HCT116 (cell line): ENCODE measurements at regions not wholly inside any gene's neighbourhood (a gene's known extent, or its start where the extent isn't known, plus 50 kb on each side); places are given as distances from the start of the nearest gene placed in this dataset.

Experiments used
- ATAC-seq: fragments of 200-7000 bp; cut with Tn5 transposase; 2 replicates; pipeline ENCODE4 v1.9.1; 2020; ENCODE audit warnings: mild to moderate bottlenecking, moderate library complexity
- BruUV-seq: library from RNA; stranded (reverse); fragments of 400-500 nt; replicated peaks from 2 replicates; lab custom pipeline; 2021; lab: Mats Ljungman, UMichigan
- CTCF ChIA-PET: fragments of 300-600 bp; sonication (Branson Sonifier 250); formaldehyde crosslinking; loops from one replicate; lab custom pipeline; 2021; ENCODE audit warnings: antibody characterized with exemption; lab: Charles Lee
- POLR2A ChIA-PET: fragments of 300-600, 350-600 bp; sonication (Branson Sonifier 250); formaldehyde crosslinking; loops from one replicate; lab custom pipeline; 2021; ENCODE audit warnings: antibody characterized with exemption; lab: Charles Lee
- RAD21 ChIA-PET, 2 experiments: fragments of 300-600 bp; sonication (Branson Sonifier 250); formaldehyde crosslinking; loops; one replicate each; lab custom pipeline; 2023; ENCODE audit warnings: low total read pairs in 2 of 2; ENCODE audit not compliant: uncharacterized antibody in 2 of 2, unreplicated experiment in 2 of 2, low non-redundant PET in 1 of 2; lab: Charles Lee
- DNase-seq: peaks from one replicate; pipeline ENCODE4 v3.0.0-alpha.2; 2010; ENCODE audit warnings: low read depth, low spot score
- H2AFZ ChIP-seq: fragments of 200-600 bp; shearing (Covaris generic), sonication (generic); 2 replicates; pipeline ENCODE4 v1.6.1; 2017; ENCODE audit warnings: low read depth, mixed run types, mixed read lengths, antibody characterized with exemption, low read length; ENCODE audit not compliant: poor library complexity, severe bottlenecking
- H3K27ac ChIP-seq: 2 replicates; pipeline ENCODE4 v1.5.1; 2012; ENCODE audit warnings: low read depth, low read length
- H3K27me3 ChIP-seq: fragments of 200-600 bp; sonication (generic); 2 replicates; pipeline ENCODE4 v1.6.1; 2016; ENCODE audit warnings: mixed run types, low read length, mixed read lengths; ENCODE audit not compliant: insufficient read depth
- H3K36me3 ChIP-seq, 2 experiments: fragments of 200-500 bp in 1 of 2; fragments of 200-600 bp in 1 of 2; sonication (Bioruptor generic) in 1 of 2; sonication (generic) in 1 of 2; 2 replicates each; pipeline versions ENCODE4 v1.5.1 to v1.6.1; 2014 to 2016; ENCODE audit warnings: low read length in 2 of 2, inconsistent platforms in 1 of 2, mixed read lengths in 1 of 2, mixed run types in 1 of 2; ENCODE audit not compliant: insufficient read depth in 2 of 2, control insufficient read depth in 1 of 2
- H3K4me1 ChIP-seq, 2 experiments: fragments of 200-600 bp in 1 of 2; sonication (generic) in 1 of 2; 2 replicates each; pipeline versions ENCODE4 v1.5.1 to v1.6.1; 2012 to 2017; ENCODE audit warnings: low read length in 2 of 2, inconsistent platforms in 1 of 2, mild to moderate bottlenecking in 1 of 2, mixed read lengths in 1 of 2, mixed run types in 1 of 2, moderate library complexity in 1 of 2; ENCODE audit not compliant: insufficient read depth in 2 of 2, control insufficient read depth in 1 of 2
- H3K4me2 ChIP-seq: fragments of 200-600 bp; sonication (generic); 2 replicates; pipeline ENCODE4 v1.6.1; 2017; ENCODE audit warnings: mixed run types, low read length, mixed read lengths
- H3K4me3 ChIP-seq, 2 experiments: fragments of 200-600 bp in 1 of 2; sonication (generic) in 1 of 2; replicated peaks in 1 of 2; 2 replicates each; pipeline ENCODE4 v1.5.1; 2011 to 2016; ENCODE audit warnings: low read length in 2 of 2, control low read depth in 1 of 2, low read depth in 1 of 2, mild to moderate bottlenecking in 1 of 2, mixed read lengths in 1 of 2, mixed run types in 1 of 2
- H3K79me2 ChIP-seq: fragments of 200-600 bp; sonication (generic); 2 replicates; pipeline ENCODE4 v1.6.1; 2017; ENCODE audit warnings: mild to moderate bottlenecking, mixed run types, low read length, moderate library complexity, mixed read lengths; ENCODE audit not compliant: insufficient read depth
- H3K9ac ChIP-seq: fragments of 200-600 bp; sonication (generic); 2 replicates; pipeline ENCODE4 v1.6.1; 2016; ENCODE audit warnings: low read length, mixed read lengths
- H3K9me2 ChIP-seq: fragments of 200-600 bp; sonication (generic), shearing (Covaris generic); 2 replicates; pipeline ENCODE4 v1.6.1; 2017; ENCODE audit warnings: mixed run types, mild to moderate bottlenecking, moderate library complexity; ENCODE audit not compliant: insufficient read depth
- H3K9me3 ChIP-seq, 2 experiments: fragments of 200-500 bp in 1 of 2; fragments of 200-600 bp in 1 of 2; sonication (Bioruptor generic) in 1 of 2; sonication (generic) in 1 of 2; 2 replicates each; pipeline ENCODE4 v1.6.1; 2014 to 2017; ENCODE audit warnings: low read length in 2 of 2, mixed read lengths in 2 of 2, inconsistent platforms in 1 of 2, low read depth in 1 of 2, mild to moderate bottlenecking in 1 of 2, mixed run types in 1 of 2, moderate library complexity in 1 of 2; ENCODE audit not compliant: control insufficient read depth in 1 of 2, insufficient read depth in 1 of 2
- H4K20me1 ChIP-seq: fragments of 200-600 bp; sonication (generic), shearing (Covaris generic); 2 replicates; pipeline ENCODE4 v1.6.1; 2017; ENCODE audit warnings: mixed run types, mild to moderate bottlenecking, moderate library complexity; ENCODE audit not compliant: insufficient read depth
- CBX3 ChIP-seq: IDR thresholded peaks from 2 replicates; pipeline ENCODE4 v1.6.1; 2012; ENCODE audit warnings: low read depth
- CTCF ChIP-seq, 3 experiments: fragments of 200-600 bp in 1 of 3; sonication (generic) in 1 of 3; IDR thresholded peaks in 2 of 3; conservative IDR thresholded peaks in 1 of 3; 2 replicates each; pipeline ENCODE4 v1.5.1; 2012 to 2017; ENCODE audit warnings: low read depth in 2 of 3, low read length in 2 of 3, antibody characterized with exemption in 1 of 3, borderline replicate concordance in 1 of 3, control low read depth in 1 of 3, mild to moderate bottlenecking in 1 of 3, mixed read lengths in 1 of 3, mixed run types in 1 of 3, moderate library complexity in 1 of 3; ENCODE audit not compliant: insufficient read depth in 1 of 3
- ELF1 ChIP-seq: IDR thresholded peaks from 2 replicates; pipeline ENCODE4 v1.6.1; 2012; ENCODE audit warnings: low read depth, borderline replicate concordance
- EZH2phosphoT487 ChIP-seq: fragments of 200-600 bp; IDR thresholded peaks from 2 replicates; pipeline ENCODE4 v1.6.1; 2018; ENCODE audit warnings: antibody characterized with exemption, borderline replicate concordance
- POLR2AphosphoS5 ChIP-seq: IDR thresholded peaks from 2 replicates; pipeline ENCODE4 v1.6.1; 2011; ENCODE audit warnings: mild to moderate bottlenecking, low read depth, low read length, moderate library complexity
- RAD21 ChIP-seq: IDR thresholded peaks from 2 replicates; pipeline ENCODE4 v1.6.1; 2012; ENCODE audit warnings: low read depth, mild to moderate bottlenecking
- SP1 ChIP-seq: IDR thresholded peaks from 2 replicates; pipeline ENCODE4 v1.6.1; 2012; ENCODE audit warnings: low read depth
- SRF ChIP-seq: IDR thresholded peaks from 2 replicates; pipeline ENCODE4 v1.6.1; 2012; ENCODE audit warnings: low read depth
- ZBTB33 ChIP-seq: IDR thresholded peaks from 2 replicates; pipeline ENCODE4 v1.6.1; 2011; ENCODE audit warnings: mild to moderate bottlenecking, low read length, moderate library complexity; ENCODE audit not compliant: insufficient replicate concordance; ENCODE audit errors: extremely low read depth
- ZFX ChIP-seq: fragments of 450-650 bp; IDR thresholded peaks from 2 replicates; pipeline ENCODE4 v1.6.1; 2017
- intact Hi-C: fragments of 100-400 bp; cut with micrococcal nuclease; formaldehyde crosslinking; loops from 2 replicates; pipeline ENCODE4 v1.10.0; 2022
- TF ChIP-seq, protein P1 (sequence below): IDR thresholded peaks from 2 replicates; pipeline ENCODE4 v1.6.1; 2012; ENCODE audit warnings: low read depth

- no peak overlapping the region for H3K9ac ChIP-seq
- no peaks in the 10 kb centered on the region; the same call in 1 of the 2 replicates for H3K27me3 ChIP-seq
- no peaks in the 10 kb centered on the region for H3K36me3 ChIP-seq
- no peak overlapping the region for H3K4me3 ChIP-seq
- H3K9me3 ChIP-seq = no peaks in the 10 kb centered on the region
- no peak overlapping the region for H2AFZ ChIP-seq
- no peaks in the 10 kb centered on the region for H3K9me2 ChIP-seq
- H3K27ac ChIP-seq = no peak overlapping the region
- BruUV-seq = no TSS peak
- H3K4me2 ChIP-seq = no peak overlapping the region
- ChIA-PET CTCF (no interaction called here), POLR2A (no interaction called here), RAD21 (no interaction called here)
- no peak for TF ChIP-seq SP1
- TF ChIP-seq ZFX = no peak
- TF ChIP-seq CBX3 = no peak
- no peak for TF ChIP-seq SRF
- no peak for TF ChIP-seq RAD21
- no peak for TF ChIP-seq EZH2phosphoT487
- TF ChIP-seq ELF1 = no peak
- no peak for TF ChIP-seq ZBTB33
- TF ChIP-seq, protein P1, sequence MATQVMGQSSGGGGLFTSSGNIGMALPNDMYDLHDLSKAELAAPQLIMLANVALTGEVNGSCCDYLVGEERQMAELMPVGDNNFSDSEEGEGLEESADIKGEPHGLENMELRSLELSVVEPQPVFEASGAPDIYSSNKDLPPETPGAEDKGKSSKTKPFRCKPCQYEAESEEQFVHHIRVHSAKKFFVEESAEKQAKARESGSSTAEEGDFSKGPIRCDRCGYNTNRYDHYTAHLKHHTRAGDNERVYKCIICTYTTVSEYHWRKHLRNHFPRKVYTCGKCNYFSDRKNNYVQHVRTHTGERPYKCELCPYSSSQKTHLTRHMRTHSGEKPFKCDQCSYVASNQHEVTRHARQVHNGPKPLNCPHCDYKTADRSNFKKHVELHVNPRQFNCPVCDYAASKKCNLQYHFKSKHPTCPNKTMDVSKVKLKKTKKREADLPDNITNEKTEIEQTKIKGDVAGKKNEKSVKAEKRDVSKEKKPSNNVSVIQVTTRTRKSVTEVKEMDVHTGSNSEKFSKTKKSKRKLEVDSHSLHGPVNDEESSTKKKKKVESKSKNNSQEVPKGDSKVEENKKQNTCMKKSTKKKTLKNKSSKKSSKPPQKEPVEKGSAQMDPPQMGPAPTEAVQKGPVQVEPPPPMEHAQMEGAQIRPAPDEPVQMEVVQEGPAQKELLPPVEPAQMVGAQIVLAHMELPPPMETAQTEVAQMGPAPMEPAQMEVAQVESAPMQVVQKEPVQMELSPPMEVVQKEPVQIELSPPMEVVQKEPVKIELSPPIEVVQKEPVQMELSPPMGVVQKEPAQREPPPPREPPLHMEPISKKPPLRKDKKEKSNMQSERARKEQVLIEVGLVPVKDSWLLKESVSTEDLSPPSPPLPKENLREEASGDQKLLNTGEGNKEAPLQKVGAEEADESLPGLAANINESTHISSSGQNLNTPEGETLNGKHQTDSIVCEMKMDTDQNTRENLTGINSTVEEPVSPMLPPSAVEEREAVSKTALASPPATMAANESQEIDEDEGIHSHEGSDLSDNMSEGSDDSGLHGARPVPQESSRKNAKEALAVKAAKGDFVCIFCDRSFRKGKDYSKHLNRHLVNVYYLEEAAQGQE = no peak
- TF ChIP-seq CTCF (IDR thresholded peaks at IDR 0.05 in 2 of 3, conservative IDR thresholded peaks at IDR 0.05 in 1 of 3; ENCODE audit: borderline replicate concordance in 1 of 3, insufficient read depth in 1 of 3, low read depth in 2 of 3, low read length in 2 of 3) = no peak
- TF ChIP-seq POLR2AphosphoS5 = no peak
- no peaks in the 10 kb centered on the region for H4K20me1 ChIP-seq
- DNase-seq (no peak), ATAC-seq (no peak)
- peaks cover 0 to 9% of the 10 kb centered on the region in 2 experiments; a peak in 2 of 4 replicates for H3K4me1 ChIP-seq
- intact Hi-C loops = no loop called here
- no peaks in the 10 kb centered on the region for H3K79me2 ChIP-seq
Observed at GRCh38 chr15:89410039-89410435, 75.4 kb upstream of the POLG start.
